Keratinocyte (primary cell): ENCODE measurements at regions not wholly inside any gene's neighbourhood (a gene's known extent, or its start where the extent isn't known, plus 50 kb on each side); places are given as distances from the start of the nearest gene placed in this dataset.

Experiments
- EZH2 ChIP-seq: IDR thresholded peaks from one replicate; pipeline ENCODE4 v1.6.1; 2012; ENCODE audit warnings: inconsistent platforms, mild to moderate bottlenecking, low read length, moderate library complexity
- TF ChIP-seq, protein P1 (sequence below), 3 experiments: IDR thresholded peaks in 1 of 3; conservative IDR thresholded peaks in 1 of 3; optimal IDR thresholded peaks in 1 of 3; 2 replicates in 2 of 3; 3 replicates in 1 of 3; pipeline versions ENCODE3 to v1.5.1; 2011; ENCODE audit warnings: low read length in 3 of 3, mild to moderate bottlenecking in 3 of 3, moderate library complexity in 2 of 3, control low read depth in 1 of 3, inconsistent platforms in 1 of 3; ENCODE audit not compliant: insufficient read depth in 2 of 3; ENCODE audit errors: extremely low read depth in 1 of 3

DNA sequence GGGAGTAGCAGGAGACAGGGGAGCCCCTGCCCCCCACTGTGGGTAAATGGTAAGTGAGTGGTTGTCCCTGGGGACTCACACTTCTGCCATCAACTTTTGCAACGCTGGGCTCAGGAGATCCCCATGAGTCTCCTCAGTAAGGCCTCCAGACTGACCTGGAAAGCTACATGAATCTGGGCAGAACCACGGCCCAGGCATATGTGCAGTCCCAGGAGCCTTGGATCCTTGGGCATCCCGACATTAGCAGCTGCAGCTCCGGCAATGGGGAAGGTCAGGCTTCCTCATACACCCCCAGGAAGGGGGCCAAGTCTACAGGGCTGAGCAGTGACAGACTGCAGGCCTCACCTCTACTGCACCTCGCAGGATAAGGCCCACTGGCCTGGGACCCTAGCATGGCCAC lies 868.7 kb upstream of the ADGRL4 start:
- TF ChIP-seq, protein P1, sequence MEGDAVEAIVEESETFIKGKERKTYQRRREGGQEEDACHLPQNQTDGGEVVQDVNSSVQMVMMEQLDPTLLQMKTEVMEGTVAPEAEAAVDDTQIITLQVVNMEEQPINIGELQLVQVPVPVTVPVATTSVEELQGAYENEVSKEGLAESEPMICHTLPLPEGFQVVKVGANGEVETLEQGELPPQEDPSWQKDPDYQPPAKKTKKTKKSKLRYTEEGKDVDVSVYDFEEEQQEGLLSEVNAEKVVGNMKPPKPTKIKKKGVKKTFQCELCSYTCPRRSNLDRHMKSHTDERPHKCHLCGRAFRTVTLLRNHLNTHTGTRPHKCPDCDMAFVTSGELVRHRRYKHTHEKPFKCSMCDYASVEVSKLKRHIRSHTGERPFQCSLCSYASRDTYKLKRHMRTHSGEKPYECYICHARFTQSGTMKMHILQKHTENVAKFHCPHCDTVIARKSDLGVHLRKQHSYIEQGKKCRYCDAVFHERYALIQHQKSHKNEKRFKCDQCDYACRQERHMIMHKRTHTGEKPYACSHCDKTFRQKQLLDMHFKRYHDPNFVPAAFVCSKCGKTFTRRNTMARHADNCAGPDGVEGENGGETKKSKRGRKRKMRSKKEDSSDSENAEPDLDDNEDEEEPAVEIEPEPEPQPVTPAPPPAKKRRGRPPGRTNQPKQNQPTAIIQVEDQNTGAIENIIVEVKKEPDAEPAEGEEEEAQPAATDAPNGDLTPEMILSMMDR (optimal IDR thresholded peaks at IDR 0.05 in 1 of 3, IDR thresholded peaks at IDR 0.05 in 1 of 3, conservative IDR thresholded peaks at IDR 0.05 in 1 of 3; ENCODE audit: extremely low read depth in 1 of 3, insufficient read depth in 2 of 3, low read length in 3 of 3) = no peak
- TF ChIP-seq EZH2 = no peak
